CD14-positive monocyte (primary cell): ENCODE measurements at regions not wholly inside any gene's neighbourhood (a gene's known extent, or its start where the extent isn't known, plus 50 kb on each side); places are given as distances from the start of the nearest gene placed in this dataset.

Source experiments
- DNase-seq, 3 donors: peaks; one replicate each; pipeline ENCODE4 v3.0.0-alpha.2; 2011 to 2022
- H2AFZ ChIP-seq: 2 replicates; pipeline ENCODE4 v1.6.0; 2012; ENCODE audit warnings: mild to moderate bottlenecking, low read depth, low read length, inconsistent platforms; ENCODE audit not compliant: insufficient read depth, poor library complexity, severe bottlenecking
- H3K27ac ChIP-seq, 2 donors: 1 replicate in 1 of 2; 2 replicates in 1 of 2; pipeline ENCODE4 v1.5.1; 2012 to 2013; ENCODE audit warnings: low read length in 2 of 2, control low read depth in 1 of 2, inconsistent platforms in 1 of 2, low read depth in 1 of 2, mild to moderate bottlenecking in 1 of 2
- H3K27me3 ChIP-seq, 2 donors: one replicate each; pipeline versions ENCODE4 v1.6.0 to v1.6.1; 2011 to 2013; ENCODE audit warnings: low read length in 2 of 2; ENCODE audit not compliant: control insufficient read depth in 2 of 2, insufficient read depth in 2 of 2
- H3K36me3 ChIP-seq, 2 donors: replicated peaks in 1 of 2; 1 replicate in 1 of 2; 2 replicates in 1 of 2; pipeline versions ENCODE4 v1.5.1 to v1.6.1; 2012 to 2013; ENCODE audit warnings: low read length in 2 of 2, control low read depth in 1 of 2, inconsistent platforms in 1 of 2, mild to moderate bottlenecking in 1 of 2; ENCODE audit not compliant: insufficient read depth in 2 of 2, control insufficient read depth in 1 of 2
- H3K4me1 ChIP-seq, 2 donors: 1 replicate in 1 of 2; 2 replicates in 1 of 2; pipeline versions ENCODE4 v1.5.1 to v1.6.1; 2012 to 2013; ENCODE audit warnings: low read length in 2 of 2, control low read depth in 1 of 2, inconsistent platforms in 1 of 2, mild to moderate bottlenecking in 1 of 2, moderate library complexity in 1 of 2; ENCODE audit not compliant: insufficient read depth in 2 of 2, control insufficient read depth in 1 of 2
- H3K4me2 ChIP-seq: replicated peaks from 2 replicates; pipeline ENCODE3; 2012; ENCODE audit warnings: low read length, moderate library complexity, mild to moderate bottlenecking; ENCODE audit not compliant: poor library complexity, severe bottlenecking; ENCODE audit errors: extremely low read depth
- H3K4me3 ChIP-seq, 3 experiments: fragments of 200-600 bp in 1 of 3; sonication (generic) in 1 of 3; replicated peaks in 1 of 3; 1 replicate in 2 of 3; 2 replicates in 1 of 3; pipeline ENCODE4 v1.5.1; 2011 to 2013; ENCODE audit warnings: low read length in 3 of 3, mild to moderate bottlenecking in 3 of 3, control low read depth in 2 of 3, low read depth in 2 of 3, inconsistent platforms in 1 of 3, moderate library complexity in 1 of 3
- H3K79me2 ChIP-seq: 2 replicates; pipeline ENCODE4 v1.6.0; 2012; ENCODE audit warnings: mild to moderate bottlenecking, control low read depth, inconsistent platforms, low read length, moderate library complexity; ENCODE audit not compliant: insufficient read depth
- H3K9ac ChIP-seq: 2 replicates; pipeline ENCODE4 v1.6.0; 2017; ENCODE audit warnings: low read length, mild to moderate bottlenecking; ENCODE audit not compliant: insufficient read depth, poor library complexity, severe bottlenecking
- H3K9me3 ChIP-seq, 2 donors: replicated peaks in 1 of 2; 1 replicate in 1 of 2; 2 replicates in 1 of 2; pipeline versions ENCODE4 v1.5.1 to v1.6.1; 2012 to 2013; ENCODE audit warnings: low read length in 2 of 2, control low read depth in 1 of 2; ENCODE audit not compliant: control insufficient read depth in 1 of 2, insufficient read depth in 1 of 2
- H4K20me1 ChIP-seq: 2 replicates; pipeline ENCODE4 v1.6.0; 2012; ENCODE audit warnings: mild to moderate bottlenecking, low read length, control low read depth, moderate library complexity; ENCODE audit not compliant: insufficient read depth
- H3K27ac Mint-ChIP-seq, 7 donors: one replicate each; pipeline ENCODE4 v1.8.0; 2020; ENCODE audit warnings: mild to moderate bottlenecking in 7 of 7, mixed read lengths in 7 of 7, moderate library complexity in 6 of 7, inconsistent platforms in 2 of 7
- H3K27me3 Mint-ChIP-seq, 3 donors: one replicate each; pipeline ENCODE4 v1.8.0; 2021 to 2022; ENCODE audit warnings: low read depth in 3 of 3, mild to moderate bottlenecking in 3 of 3, mixed read lengths in 3 of 3, moderate library complexity in 3 of 3, inconsistent platforms in 1 of 3
- H3K36me3 Mint-ChIP-seq, 2 donors: one replicate each; pipeline ENCODE4 v1.8.0; 2020; ENCODE audit warnings: mixed read lengths in 2 of 2, inconsistent platforms in 1 of 2, mild to moderate bottlenecking in 1 of 2
- H3K4me1 Mint-ChIP-seq: one replicate; pipeline ENCODE4 v1.8.0; 2020; ENCODE audit warnings: mild to moderate bottlenecking, mixed read lengths
- H3K4me3 Mint-ChIP-seq, 2 donors: one replicate each; pipeline ENCODE4 v1.8.0; 2020; ENCODE audit warnings: mild to moderate bottlenecking in 2 of 2, mixed read lengths in 2 of 2, moderate library complexity in 1 of 2
- H3K9me3 Mint-ChIP-seq, 7 donors: one replicate each; pipeline ENCODE4 v1.8.0; 2020 to 2022; ENCODE audit warnings: mixed read lengths in 7 of 7, mild to moderate bottlenecking in 6 of 7, moderate library complexity in 6 of 7, inconsistent platforms in 2 of 7
- CTCF ChIP-seq: fragments of 200-600 bp; IDR thresholded peaks from one replicate; pipeline ENCODE4 v1.8.0; 2022; ENCODE audit warnings: antibody characterized with exemption, mild to moderate bottlenecking
- WGBS: methylation state at CpG from one replicate; pipeline ENCODE4 v1.1.5; 2013; ENCODE audit warnings: missing lambda C conversion rate; ENCODE audit not compliant: insufficient coverage; 5-methylcytosine and 5-hydroxymethylcytosine counted together
- intact Hi-C, 2 donors: fragments of 100-400 bp; cut with micrococcal nuclease; formaldehyde crosslinking; loops; one replicate each; pipeline versions ENCODE4 v1.15.0 to v1.15.1; 2023

- intact Hi-C loops, result loop anchor here (5.0 to 10.0 kb wide), 2 partner anchors 346 to 348 kb away; no protein-coding TSS in a partner anchor
These were observed 77.4 kb upstream of the PRNP start for GRCh38 chr20:4608861-4609260.

GRCh38 chr20:4607287-4607713, 79.0 kb upstream of the PRNP start:
- Mint-ChIP-seq H3K4me3 (peak overlapping the region in 1 of 2 donors; percentile 54), H3K36me3 (no peaks in the 10 kb centered on the region), H3K4me1 (peaks cover 21% of the 10 kb centered on the region), H3K27me3 (peaks cover 4 to 13% (median 6%) of the 10 kb centered on the region in 3 donors), H3K9me3 (peaks cover 0 to 1% (median 0%) of the 10 kb centered on the region in 7 donors), H3K27ac (peak overlapping the region in 2 of 7 donors; percentile 19 to 43)
- H3K79me2 ChIP-seq, result no peaks in the 10 kb centered on the region
- DNase-seq, result peak; percentile 64 to 76 (median 71)
- TF ChIP-seq CTCF, result peak; percentile 93
- no peaks in the 10 kb centered on the region for H3K9me3 ChIP-seq
- peak overlapping the region; percentile 71 for H2AFZ ChIP-seq
- H3K27ac ChIP-seq, result no peak overlapping the region
- no peak overlapping the region for H3K4me3 ChIP-seq
- H3K27me3 ChIP-seq, result peaks cover 0 to 7% of the 10 kb centered on the region in 2 donors
- no peak overlapping the region for H3K4me2 ChIP-seq
- no peak overlapping the region for H3K9ac ChIP-seq
- WGBS, result 0% methylated on average over 4 of the region's 13 CpGs
- H3K36me3 ChIP-seq, result no peaks in the 10 kb centered on the region
- H3K4me1 ChIP-seq, result peaks cover 13 to 22% of the 10 kb centered on the region in 2 donors
- intact Hi-C loops, result loop anchor here (1.0 to 10.0 kb wide), 4 partner anchors 113 to 350 kb away; partner anchors contain the start of gene PRND (in 1 of the 2)
- H4K20me1 ChIP-seq, result no peaks in the 10 kb centered on the region

More at GRCh38 chr20:4608861-4609260, 77.4 kb upstream of the PRNP start:
- H2AFZ ChIP-seq, result no peak overlapping the region
- Mint-ChIP-seq H3K4me3 (no peak overlapping the region), H3K4me1 (peaks cover 28% of the 10 kb centered on the region), H3K36me3 (no peaks in the 10 kb centered on the region), H3K27me3 (peaks cover 2 to 16% (median 8%) of the 10 kb centered on the region in 3 donors), H3K27ac (no peak overlapping the region), H3K9me3 (peaks cover 0 to 1% (median 0%) of the 10 kb centered on the region in 7 donors)
- WGBS, result 96% methylated on average over 5 of the region's 6 CpGs
- no peaks in the 10 kb centered on the region for H4K20me1 ChIP-seq
- no peaks in the 10 kb centered on the region for H3K79me2 ChIP-seq
- H3K4me3 ChIP-seq, result no peak overlapping the region
- no peak for TF ChIP-seq CTCF
- H3K9me3 ChIP-seq, result no peaks in the 10 kb centered on the region
- H3K4me2 ChIP-seq, result no peak overlapping the region
- no peak overlapping the region for H3K9ac ChIP-seq
- H3K27me3 ChIP-seq, result peaks cover 0 to 3% of the 10 kb centered on the region in 2 donors
- DNase-seq, result no peak
- H3K4me1 ChIP-seq, result peaks cover 17 to 27% of the 10 kb centered on the region in 2 donors
- H3K36me3 ChIP-seq, result no peaks in the 10 kb centered on the region
- H3K27ac ChIP-seq, result no peak overlapping the region
